Muscle layer of duodenum (tissue), 2 donors: ENCODE measurements at regions not wholly inside any gene's neighbourhood (a gene's known extent, or its start where the extent isn't known, plus 50 kb on each side); places are given as distances from the start of the nearest gene placed in this dataset.

Experiments
- H3K27ac ChIP-seq: one replicate; pipeline ENCODE4 v1.7.0; 2013; ENCODE audit warnings: mild to moderate bottlenecking, low read length
- H3K27me3 ChIP-seq: one replicate; pipeline ENCODE4 v1.7.0; 2013; ENCODE audit warnings: low read depth, mild to moderate bottlenecking, control low read depth, low read length
- H3K36me3 ChIP-seq, 2 donors: one replicate each; pipeline ENCODE4 v1.7.0; 2013; ENCODE audit warnings: low read length in 2 of 2, control low read depth in 1 of 2, mild to moderate bottlenecking in 1 of 2; ENCODE audit not compliant: insufficient read depth in 2 of 2, control insufficient read depth in 1 of 2
- H3K4me1 ChIP-seq, 2 donors: one replicate each; pipeline ENCODE4 v1.7.0; 2013; ENCODE audit warnings: low read length in 2 of 2, mild to moderate bottlenecking in 2 of 2, control low read depth in 1 of 2, moderate library complexity in 1 of 2; ENCODE audit not compliant: insufficient read depth in 2 of 2, control insufficient read depth in 1 of 2
- H3K4me3 ChIP-seq, 2 donors: one replicate each; pipeline ENCODE4 v1.7.0; 2013; ENCODE audit warnings: low read length in 2 of 2, low read depth in 1 of 2, mild to moderate bottlenecking in 1 of 2
- H3K9me3 ChIP-seq, 2 donors: one replicate each; pipeline ENCODE4 v1.7.0; 2013; ENCODE audit warnings: low read length in 2 of 2, control low read depth in 1 of 2, mild to moderate bottlenecking in 1 of 2; ENCODE audit not compliant: control insufficient read depth in 1 of 2
- donor health status: healthy.

DNA sequence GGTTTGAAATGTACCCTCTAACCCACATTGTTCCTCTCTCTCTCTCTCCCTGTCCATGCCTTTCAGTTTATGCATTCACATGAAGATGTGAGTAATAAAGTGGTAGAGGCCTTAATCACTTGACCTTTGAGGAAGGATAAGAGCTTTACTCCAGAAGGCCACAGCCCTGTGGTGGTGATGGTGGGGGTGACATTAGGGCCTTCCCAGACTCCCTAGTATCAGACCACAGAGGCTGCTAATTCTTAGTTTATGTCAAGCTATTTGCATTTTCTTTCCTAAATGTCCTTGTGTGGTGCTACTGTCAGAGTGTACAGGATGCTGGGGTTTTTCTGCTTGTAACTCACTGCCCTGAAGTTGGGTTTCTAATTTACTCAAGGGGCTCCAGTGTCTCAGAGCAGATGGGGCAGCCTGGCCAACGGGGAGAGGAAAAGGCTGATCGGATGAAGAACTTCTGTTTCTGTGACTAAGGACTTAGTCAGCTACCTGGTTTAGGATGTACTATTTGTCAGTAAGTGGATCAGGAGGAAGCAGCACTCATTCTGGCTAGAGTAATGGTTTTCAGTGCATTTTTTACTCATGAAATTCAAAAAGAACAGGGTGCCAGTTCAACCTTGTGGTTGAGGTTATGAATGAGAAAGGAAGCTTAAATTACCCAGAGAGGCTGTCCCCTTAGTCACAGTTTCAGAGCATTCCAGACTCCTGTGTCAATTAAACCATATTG lies 509.6 kb upstream of the DIPK2B start:
- no peak overlapping the region for H3K27ac ChIP-seq
- H3K27me3 ChIP-seq, result no peaks in the 10 kb centered on the region
- H3K4me3 ChIP-seq, result no peak overlapping the region
- no peaks in the 10 kb centered on the region for H3K9me3 ChIP-seq
- H3K36me3 ChIP-seq, result no peaks in the 10 kb centered on the region
- no peaks in the 10 kb centered on the region for H3K4me1 ChIP-seq

DNA sequence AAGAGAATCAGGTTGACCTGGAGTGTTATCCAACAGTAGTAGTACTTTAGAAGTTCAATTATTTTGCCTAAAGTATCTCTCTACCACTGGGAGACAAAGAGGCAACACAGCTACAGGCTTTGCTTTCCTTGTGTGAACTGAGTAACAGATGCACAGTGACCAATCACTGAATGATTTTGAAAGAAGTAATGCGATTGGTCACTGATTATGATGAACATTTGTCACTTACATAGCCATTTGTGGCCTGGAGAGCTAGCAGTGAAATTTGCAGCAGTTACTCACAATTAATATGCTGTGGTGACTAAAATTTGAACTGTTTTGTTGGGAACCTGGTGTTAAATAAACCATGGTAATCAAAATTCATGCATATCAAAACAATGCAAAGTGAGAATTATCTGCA lies 508.7 kb upstream of the DIPK2B start:
- Histone ChIP-seq H3K4me3 (no peak overlapping the region), H3K9me3 (no peaks in the 10 kb centered on the region), H3K36me3 (no peaks in the 10 kb centered on the region), H3K4me1 (no peaks in the 10 kb centered on the region), H3K27ac (no peak overlapping the region), H3K27me3 (no peaks in the 10 kb centered on the region)

DNA sequence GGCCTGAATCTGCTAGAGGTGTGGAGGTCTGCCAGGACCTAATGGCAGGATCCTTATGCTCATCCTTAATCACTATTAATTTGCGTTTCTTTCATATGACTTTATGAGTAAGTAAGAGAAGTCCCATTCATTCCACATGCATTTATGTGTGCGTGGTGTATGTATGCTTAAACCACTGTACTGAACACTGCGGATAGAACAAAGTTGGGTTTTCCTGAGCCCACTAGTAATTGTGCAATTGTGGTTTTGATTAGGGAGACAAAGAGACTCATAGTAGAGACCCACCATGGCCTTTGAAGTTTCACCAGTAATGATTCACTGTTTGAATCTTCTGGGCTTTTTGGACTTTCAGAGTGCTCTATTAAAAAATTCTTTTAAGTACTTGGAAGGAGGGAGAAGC lies 498.5 kb upstream of the DIPK2B start:
- H3K27ac ChIP-seq, result no peak overlapping the region
- H3K27me3 ChIP-seq, result no peaks in the 10 kb centered on the region
- H3K36me3 ChIP-seq, result no peaks in the 10 kb centered on the region
- no peaks in the 10 kb centered on the region for H3K4me1 ChIP-seq
- H3K9me3 ChIP-seq, result no peaks in the 10 kb centered on the region
- no peak overlapping the region for H3K4me3 ChIP-seq

DNA sequence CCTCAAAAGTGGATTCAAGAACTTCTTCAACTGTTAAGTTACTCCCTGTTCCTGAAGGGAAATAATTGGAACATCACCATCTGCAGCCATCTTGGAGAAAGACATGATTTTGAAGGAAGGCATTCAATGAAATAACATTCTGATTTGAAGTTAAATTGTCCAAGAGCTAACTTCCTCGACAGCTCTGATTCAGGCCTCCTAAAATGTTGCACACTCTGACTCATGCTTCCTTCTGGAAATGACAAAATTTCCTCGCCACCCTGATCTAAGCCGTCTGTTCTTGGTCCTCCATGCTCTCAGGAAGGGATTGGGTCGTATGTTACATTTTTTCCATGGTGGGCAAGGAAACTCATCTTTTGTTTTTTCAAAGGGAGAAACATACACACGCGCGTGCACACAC lies 496.9 kb upstream of the DIPK2B start:
- Histone ChIP-seq H3K4me3 (no peak overlapping the region), H3K4me1 (no peaks in the 10 kb centered on the region), H3K36me3 (no peaks in the 10 kb centered on the region), H3K27ac (no peak overlapping the region), H3K27me3 (no peaks in the 10 kb centered on the region), H3K9me3 (no peaks in the 10 kb centered on the region)

DNA sequence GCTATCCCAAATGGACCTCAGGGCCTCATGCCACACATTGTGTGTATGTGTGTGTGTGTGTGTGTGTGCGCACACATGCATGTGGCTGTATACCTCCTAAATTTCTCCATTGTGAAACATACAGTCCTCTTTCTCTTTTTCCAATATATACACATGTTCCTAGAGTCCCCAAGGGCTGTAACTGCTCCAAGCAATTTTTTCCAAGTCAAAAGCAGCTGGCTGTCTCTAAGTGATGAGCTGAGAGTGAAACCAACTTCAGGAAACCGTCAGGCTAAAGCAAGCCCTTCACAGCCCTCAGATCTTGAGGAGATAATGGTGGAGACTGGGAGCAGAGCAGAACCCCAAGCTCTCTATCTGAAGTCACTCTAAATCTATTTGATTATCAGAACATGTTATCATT lies 496.1 kb upstream of the DIPK2B start:
- H3K36me3 ChIP-seq, result no peaks in the 10 kb centered on the region
- no peaks in the 10 kb centered on the region for H3K9me3 ChIP-seq

DNA sequence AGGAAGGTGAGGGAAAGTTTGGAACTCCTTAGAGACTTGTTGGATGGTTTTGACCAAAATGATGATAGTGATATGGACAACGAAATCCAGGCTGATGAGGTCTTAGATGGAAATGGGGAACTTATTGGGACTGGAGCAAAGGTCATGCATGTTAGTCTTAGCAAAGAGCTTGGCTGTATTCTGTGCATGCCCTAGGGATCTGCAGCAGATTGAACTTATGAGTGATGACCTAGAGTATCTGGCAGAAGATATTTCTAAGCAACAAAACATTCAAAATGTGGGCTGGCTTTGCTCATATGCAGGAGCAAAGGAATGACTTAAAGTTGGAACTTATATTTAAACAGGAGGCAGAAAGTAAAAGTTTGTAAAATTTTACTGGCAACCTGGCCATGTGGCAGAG lies 489.3 kb upstream of the DIPK2B start:
- Histone ChIP-seq H3K36me3 (no peaks in the 10 kb centered on the region), H3K9me3 (no peaks in the 10 kb centered on the region)

More for the DNA sequence above, 496.1 kb upstream of the DIPK2B start:
- no peak overlapping the region for H3K27ac ChIP-seq
- no peaks in the 10 kb centered on the region for H3K27me3 ChIP-seq
- H3K4me1 ChIP-seq, result no peaks in the 10 kb centered on the region
- no peak overlapping the region for H3K4me3 ChIP-seq

DNA sequence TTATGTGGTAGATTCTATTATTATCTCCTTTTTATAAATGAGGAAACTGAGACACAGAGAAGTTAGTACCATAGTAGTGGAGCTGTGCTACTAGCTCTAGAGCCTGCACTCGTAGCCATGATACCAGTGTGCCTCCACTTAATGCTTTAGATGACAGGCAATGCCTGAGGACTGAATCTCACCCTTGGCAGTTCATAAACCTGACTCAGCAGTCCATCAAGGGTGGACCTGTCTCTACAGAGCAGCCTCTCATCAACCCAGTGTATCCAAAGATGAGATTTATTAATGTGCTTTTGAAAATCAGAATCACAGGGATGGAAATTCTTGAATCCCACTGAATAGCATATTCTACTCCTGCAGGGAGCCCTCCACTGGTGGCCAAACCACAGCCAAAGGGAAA lies 483.2 kb upstream of the DIPK2B start:
- H3K4me3 ChIP-seq, result no peak overlapping the region
- no peaks in the 10 kb centered on the region for H3K27me3 ChIP-seq
- H3K36me3 ChIP-seq, result no peaks in the 10 kb centered on the region
- no peaks in the 10 kb centered on the region for H3K9me3 ChIP-seq
- no peaks in the 10 kb centered on the region for H3K4me1 ChIP-seq
- no peak overlapping the region for H3K27ac ChIP-seq

More for the DNA sequence above, 489.3 kb upstream of the DIPK2B start:
- H3K4me1 ChIP-seq, result peaks cover 0 to 6% of the 10 kb centered on the region in 2 donors
- no peak overlapping the region for H3K27ac ChIP-seq
- no peak overlapping the region for H3K4me3 ChIP-seq
- H3K27me3 ChIP-seq, result no peaks in the 10 kb centered on the region

DNA sequence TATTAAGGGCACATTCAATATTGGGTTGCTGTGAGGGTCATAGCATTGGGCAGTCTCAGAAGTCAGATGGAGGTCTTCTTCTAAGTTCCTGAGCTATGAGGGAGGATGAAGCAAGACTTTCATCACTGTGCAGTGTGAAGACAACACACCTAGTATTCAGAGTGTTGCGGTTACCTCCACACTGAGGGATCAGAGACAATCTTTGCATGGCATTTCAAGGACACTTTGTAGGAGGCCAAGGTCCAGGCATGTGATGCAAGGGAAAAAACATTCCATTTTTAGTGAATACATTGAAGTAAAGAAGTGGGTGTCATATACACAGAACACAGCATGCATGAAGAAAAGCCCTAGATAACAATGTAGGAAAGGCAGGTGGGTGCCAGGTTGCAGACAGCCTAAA lies 481.2 kb upstream of the DIPK2B start:
- no peaks in the 10 kb centered on the region for H3K36me3 ChIP-seq
- H3K27ac ChIP-seq, result no peak overlapping the region
- H3K4me3 ChIP-seq, result no peak overlapping the region
- H3K27me3 ChIP-seq, result no peaks in the 10 kb centered on the region
- no peaks in the 10 kb centered on the region for H3K9me3 ChIP-seq
- H3K4me1 ChIP-seq, result no peaks in the 10 kb centered on the region

DNA sequence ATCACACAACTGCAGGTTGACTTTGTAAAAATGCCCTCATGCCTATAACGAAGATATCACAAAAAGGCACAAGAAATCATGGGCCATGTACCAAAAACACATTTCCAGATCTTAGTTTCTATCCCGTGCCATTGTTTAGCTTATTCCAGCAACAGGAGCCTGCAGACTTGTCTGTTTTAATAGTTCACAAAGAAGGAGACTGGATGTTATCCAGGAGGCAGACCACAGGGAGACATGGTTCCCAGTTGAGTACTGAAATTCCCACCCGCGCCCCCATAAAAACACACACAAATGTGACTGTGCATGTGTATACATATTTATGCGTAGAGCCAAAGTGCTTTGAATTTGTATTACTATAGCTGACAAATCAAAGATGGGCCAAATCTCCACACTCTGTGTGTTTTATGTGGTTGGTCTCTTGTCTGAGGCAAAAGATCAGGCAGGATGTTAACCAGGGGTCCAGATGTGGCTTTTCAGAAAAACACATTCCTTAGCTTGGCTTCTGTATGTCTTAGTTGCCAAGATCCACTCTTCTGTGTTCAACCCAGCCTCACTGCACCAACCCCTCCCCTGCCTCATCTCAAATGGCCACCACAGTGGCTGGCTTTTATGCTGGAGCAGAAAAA lies 469.2 kb upstream of the DIPK2B start:
- Histone ChIP-seq H3K4me1 (no peaks in the 10 kb centered on the region), H3K9me3 (no peaks in the 10 kb centered on the region), H3K4me3 (no peak overlapping the region), H3K27ac (no peak overlapping the region), H3K27me3 (no peaks in the 10 kb centered on the region), H3K36me3 (no peaks in the 10 kb centered on the region)

DNA sequence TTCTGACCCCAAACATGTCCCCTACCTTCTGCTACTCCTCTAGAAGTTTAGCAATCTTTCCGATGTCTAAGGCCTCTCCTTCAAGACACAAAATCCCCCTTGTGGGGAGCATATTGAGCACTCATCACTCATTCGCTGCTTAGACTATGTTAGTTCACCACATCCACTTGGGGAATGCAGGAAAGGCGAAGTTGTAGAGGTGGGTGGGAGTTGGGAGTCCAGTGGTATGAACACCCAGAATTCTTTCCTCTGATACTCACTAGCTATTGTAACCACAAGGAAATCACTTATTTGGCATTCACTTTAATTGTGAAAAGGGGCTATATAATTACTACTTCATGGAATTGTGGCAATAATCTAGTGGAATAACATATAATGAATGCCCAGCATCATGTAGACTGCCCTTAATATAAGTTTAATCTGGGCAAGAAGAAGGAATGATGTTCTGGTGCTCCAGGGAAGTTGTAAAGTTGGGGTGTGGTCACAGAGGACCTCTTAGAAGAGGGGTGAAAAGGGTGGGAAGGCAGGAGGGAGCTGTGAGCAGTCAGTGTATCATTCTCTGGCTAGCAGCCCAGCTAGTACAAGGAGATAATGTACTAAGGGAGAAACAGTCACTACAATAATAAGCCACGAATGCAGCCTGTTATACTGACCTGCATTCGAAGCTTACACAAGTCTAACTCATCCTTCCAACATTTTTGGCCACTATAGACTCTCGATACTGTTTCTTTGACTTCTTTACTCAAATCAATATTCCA lies 468.2 kb upstream of the DIPK2B start:
- H3K4me3 ChIP-seq, result no peak overlapping the region

DNA sequence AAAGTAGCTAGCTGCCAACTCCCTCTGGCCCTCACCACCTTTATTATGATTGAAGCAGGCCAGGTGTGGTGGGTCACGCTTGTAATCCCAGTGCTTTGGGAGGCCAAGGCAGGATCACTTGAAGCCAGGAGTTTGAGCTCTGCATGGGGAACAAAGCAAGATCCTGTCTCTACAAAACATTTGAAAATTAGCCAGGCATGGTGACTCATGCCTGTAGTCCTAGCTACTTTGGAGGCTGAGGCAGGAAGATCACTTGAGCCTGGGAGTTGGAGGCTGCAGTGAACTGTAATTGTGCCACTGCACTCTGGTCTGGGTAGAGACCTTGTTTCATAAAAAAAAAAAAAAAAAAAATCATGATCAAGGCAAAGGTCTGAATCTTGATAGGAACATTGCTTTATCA lies 467.0 kb upstream of the DIPK2B start:
- Histone ChIP-seq H3K27ac (no peak overlapping the region), H3K27me3 (no peaks in the 10 kb centered on the region), H3K4me3 (no peak overlapping the region), H3K4me1 (no peaks in the 10 kb centered on the region), H3K36me3 (no peaks in the 10 kb centered on the region), H3K9me3 (no peaks in the 10 kb centered on the region)

More for the DNA sequence above, 468.2 kb upstream of the DIPK2B start:
- H3K4me1 ChIP-seq, result no peaks in the 10 kb centered on the region
- H3K36me3 ChIP-seq, result no peaks in the 10 kb centered on the region
- H3K27me3 ChIP-seq, result no peaks in the 10 kb centered on the region
- no peak overlapping the region for H3K27ac ChIP-seq
- H3K9me3 ChIP-seq, result no peaks in the 10 kb centered on the region
